ENCODE measurements at regions not wholly inside any gene's neighbourhood (a gene's known extent, or its start where the extent isn't known, plus 50 kb on each side); places are given as distances from the start of the nearest gene placed in this dataset.

- DNase-seq (ENCODE audit: low spot score), result no peak
These were observed 1218.1 kb upstream of the MAP3K7 start for GRCh38 chr6:91804981-91805380.

DNA sequence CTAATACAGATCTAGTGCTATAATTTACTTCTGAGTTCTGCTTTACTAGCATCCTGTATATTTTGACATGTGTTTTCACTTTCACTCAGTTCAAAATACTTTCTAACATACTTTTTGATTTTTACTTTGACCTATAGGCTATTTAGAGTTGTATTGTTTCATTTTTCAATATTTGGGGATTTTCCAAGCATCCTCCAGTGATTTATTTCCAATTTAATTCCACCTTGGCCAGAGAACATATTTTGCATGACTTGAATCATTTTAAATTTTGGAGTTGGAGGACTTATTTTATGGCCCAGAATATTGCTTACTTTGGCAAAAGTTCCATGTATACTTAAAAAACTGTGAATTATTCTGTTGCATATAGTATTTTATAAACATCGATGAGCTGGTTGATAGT lies 1215.6 kb upstream of the MAP3K7 start:
- DNase-seq (ENCODE audit: low spot score), result no peak

GRCh38 chr6:91796603-91797002 lies 1209.7 kb upstream of the MAP3K7 start:
- no peak for DNase-seq (ENCODE audit: low spot score)

GRCh38 chr6:91788501-91788900 lies 1201.6 kb upstream of the MAP3K7 start:
- DNase-seq (ENCODE audit: low spot score), result no peak

- DNase-seq (ENCODE audit: low spot score), result no peak
These were observed 1199.8 kb upstream of the MAP3K7 start for GRCh38 chr6:91786474-91787184.

GRCh38 chr6:91782802-91783201 lies 1195.9 kb upstream of the MAP3K7 start:
- DNase-seq (ENCODE audit: low spot score), result no peak

DNA sequence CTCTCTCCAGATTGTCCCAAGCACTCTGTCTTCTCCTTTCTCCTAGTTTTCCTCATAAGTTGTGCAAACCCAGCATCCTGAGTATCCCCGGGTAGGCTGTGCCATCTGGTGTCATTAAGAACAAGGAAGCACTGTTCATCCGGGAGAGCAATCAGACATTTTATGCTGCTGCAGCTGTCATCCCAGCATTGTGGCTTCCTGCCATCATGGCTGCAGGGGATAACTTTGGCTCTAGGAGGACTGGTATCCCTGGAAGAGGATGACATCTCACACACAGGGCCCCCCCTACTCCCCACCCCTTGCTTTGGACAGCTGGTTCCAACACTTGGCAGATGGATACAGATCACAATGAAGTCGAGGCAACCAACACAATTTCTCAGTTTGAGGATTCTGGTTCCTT lies 1195.1 kb upstream of the MAP3K7 start:
- DNase-seq (ENCODE audit: low spot score), result no peak

DNA sequence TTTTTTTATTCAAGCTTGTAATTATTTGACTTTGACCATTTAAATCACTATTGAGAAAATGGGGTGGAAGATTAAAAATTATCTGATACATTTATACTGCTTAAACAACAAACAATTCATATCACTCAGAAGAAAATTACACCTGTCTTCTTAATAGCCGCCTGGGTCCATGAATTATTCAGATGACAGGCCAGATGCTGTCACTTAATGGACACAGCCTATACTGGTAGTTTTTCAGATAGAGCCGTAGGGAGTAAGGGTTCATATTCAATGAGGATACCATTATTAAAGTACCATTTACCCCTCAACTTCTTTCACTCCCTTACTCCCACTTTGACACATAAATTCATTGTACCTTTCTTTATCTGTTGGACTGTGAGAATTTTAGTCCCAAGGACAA lies 1193.4 kb upstream of the MAP3K7 start:
- DNase-seq (ENCODE audit: low spot score), result no peak

GRCh38 chr6:91761621-91762020 lies 1174.7 kb upstream of the MAP3K7 start:
- no peak for DNase-seq (ENCODE audit: low spot score)

- no peak for DNase-seq (ENCODE audit: low spot score)
These were observed 1167.8 kb upstream of the MAP3K7 start for GRCh38 chr6:91754691-91755090.

DNA sequence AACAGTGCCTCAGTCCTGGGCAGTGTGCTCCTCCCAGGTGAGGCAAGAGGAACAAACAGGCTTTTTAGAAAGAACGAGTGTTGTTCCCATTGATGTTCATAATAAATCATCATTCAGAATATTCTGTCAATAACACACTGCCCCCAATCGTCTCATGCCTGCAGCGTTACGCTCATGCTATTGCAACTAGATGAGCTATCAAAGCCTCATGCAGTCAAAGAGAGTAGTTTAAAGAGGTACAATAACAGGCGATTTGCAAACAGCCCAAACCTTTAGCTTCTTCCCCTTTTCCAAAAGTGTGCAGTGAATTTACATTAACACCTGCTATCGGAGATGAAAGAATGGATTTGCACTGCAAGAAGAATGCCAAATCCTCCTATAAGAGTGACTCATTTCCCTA lies 1164.7 kb upstream of the MAP3K7 start:
- no peak for DNase-seq (ENCODE audit: low spot score)

GRCh38 chr6:91744566-91744965 lies 1157.7 kb upstream of the MAP3K7 start:
- DNase-seq (ENCODE audit: low spot score), result no peak

GRCh38 chr6:91743756-91744155 lies 1156.9 kb upstream of the MAP3K7 start:
- DNase-seq (ENCODE audit: low spot score), result no peak

DNA sequence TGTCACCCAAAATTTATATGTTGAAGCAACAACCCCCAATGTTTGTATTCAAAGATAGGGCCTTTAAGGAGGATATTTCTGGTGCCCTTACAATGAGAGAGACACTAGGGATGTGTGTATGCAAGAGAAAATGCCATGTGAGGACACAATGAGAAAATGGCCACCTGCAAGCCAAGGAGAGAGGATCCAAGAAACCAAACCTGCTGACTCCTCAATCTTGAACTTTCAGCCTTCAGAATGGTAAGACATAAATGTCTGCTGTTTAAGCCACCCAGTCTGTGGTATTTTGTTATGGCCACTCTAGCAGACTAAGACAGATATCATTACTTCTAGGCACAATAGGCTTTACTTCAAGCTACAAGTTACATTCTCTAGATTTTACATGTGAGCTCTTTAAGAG lies 1145.1 kb upstream of the MAP3K7 start:
- DNase-seq (ENCODE audit: low spot score), result no peak

DNA sequence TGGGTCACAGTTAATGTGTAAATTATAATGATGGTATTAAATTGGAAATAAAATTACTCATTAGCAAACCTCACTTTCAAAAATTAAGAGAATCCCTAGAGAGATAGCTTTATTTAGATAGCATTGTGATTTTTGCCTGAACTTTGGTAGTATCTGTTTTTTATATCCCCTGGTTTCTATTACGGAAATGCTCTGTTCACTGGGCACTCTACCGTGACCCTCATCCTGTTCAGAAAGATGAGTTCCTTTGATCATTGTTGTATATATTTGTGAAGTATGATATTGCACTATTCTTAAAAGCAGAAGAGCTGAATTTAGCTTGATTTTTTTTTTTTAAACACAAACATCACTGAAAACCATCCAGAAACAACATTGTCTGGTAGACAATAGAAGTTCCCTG lies 1143.8 kb upstream of the MAP3K7 start:
- DNase-seq (ENCODE audit: low spot score), result no peak

GRCh38 chr6:91720324-91720723 lies 1133.5 kb upstream of the MAP3K7 start:
- no peak for DNase-seq (ENCODE audit: low spot score)

DNA sequence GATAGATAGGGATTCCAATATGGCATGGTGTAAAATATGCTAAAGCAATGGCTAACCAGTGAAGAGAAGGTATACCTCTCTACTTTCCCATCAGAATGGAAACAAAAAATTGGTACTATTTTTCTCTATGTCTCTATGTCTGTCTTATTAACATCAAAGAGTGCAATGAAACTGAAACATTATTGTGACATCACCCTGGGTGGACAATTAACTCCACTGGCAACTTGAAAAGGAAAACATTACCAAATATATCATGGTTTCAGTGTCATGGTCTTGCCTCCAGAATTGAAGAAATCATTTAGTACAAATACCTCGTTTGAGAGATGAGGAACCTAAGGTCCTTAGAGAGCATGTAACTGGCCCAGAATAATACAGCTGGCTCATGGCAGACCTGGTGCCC lies 1132.5 kb upstream of the MAP3K7 start:
- no peak for DNase-seq (ENCODE audit: low spot score)

DNA sequence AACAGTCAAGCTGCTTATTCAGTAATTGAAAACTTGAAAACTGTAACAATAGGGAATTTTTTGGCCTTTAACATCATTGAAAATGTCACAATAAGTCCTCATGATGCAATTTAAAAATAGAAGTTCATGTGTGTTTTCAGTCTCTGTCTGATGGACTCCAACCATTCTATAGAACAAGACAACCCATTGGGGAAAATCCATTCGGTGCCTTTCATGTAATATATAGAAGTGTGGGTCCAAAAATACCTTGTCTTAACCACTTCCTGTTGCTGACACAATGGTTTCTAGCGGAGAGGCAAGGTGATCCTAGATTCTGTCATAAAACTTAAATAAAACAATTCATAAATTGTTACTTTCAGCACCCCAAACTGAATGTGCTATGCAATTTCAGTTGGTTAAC lies 1131.3 kb upstream of the MAP3K7 start:
- no peak for DNase-seq (ENCODE audit: low spot score)

GRCh38 chr6:91717094-91717493 lies 1130.2 kb upstream of the MAP3K7 start:
- DNase-seq (ENCODE audit: low spot score), result no peak

DNA sequence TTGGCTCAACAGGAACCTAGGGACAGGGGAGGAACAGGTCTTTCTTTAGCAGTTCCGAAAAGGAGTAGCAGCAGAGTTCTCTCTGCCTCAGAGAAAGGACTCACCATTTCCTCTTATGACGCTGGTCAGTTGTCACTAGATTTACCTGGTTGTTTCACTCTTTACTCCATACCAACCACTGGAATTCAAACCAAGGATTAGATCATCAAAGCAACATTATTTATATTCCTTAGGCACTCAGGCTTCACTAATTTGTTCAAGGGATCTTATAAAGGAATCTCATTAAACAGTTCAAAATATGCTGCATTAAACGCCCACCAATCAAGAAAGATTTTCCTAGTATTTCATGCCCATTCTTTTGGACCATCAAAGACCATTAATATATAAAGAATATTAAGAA lies 1129.5 kb upstream of the MAP3K7 start:
- no peak for DNase-seq (ENCODE audit: low spot score)

DNA sequence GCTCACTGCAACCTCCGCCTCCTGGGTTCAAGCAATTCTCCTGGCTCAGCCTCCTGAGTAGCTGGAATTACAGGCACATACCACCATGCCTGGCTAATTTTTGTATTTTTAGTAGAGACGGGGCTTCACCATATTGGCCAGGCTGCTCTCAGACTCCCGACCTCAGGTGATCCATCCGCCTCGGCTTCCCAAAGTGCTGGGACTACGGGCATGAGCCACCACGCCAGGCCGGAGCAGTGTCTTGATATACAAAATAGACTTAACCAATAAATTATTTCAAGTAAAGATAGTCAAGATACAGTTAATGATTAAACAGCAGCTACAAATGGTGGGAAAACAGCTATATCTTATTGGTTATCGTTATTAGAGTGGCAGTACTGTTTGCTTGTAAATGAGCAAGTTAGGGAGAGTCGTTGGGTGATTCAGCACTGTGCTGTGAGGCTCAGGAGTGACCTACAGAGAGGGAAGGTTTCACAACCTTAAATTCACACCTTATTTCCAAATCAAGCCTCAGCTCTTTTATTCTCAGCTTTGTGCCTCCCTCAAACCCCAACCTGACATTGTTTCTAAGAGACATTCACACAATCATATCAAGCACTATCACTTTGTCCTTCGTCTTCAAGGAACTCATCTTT lies 1128.4 kb upstream of the MAP3K7 start:
- no peak for DNase-seq (ENCODE audit: low spot score)

GRCh38 chr6:91713911-91714310 lies 1127.0 kb upstream of the MAP3K7 start:
- no peak for DNase-seq (ENCODE audit: low spot score)

DNA sequence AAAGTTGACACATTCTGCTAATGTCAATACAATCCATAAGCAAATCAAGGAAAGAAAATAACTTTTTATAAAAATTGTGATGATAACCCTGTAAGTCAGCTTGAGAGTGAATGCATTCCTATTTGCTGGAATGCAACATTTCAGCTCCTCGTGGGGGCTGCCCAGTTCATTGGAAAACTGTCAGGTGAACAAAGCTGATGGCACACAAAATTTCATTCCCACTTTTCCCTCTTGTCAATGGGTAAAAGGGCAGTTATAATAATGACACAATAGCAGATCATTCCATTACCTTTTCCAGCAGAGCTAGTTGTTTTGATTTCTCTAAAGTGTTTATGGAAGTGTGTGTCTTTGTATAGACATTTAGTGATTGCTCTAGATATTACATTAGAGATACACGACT lies 1124.6 kb upstream of the MAP3K7 start:
- DNase-seq (ENCODE audit: low spot score), result no peak

- no peak for DNase-seq (ENCODE audit: low spot score)
These were observed 1123.5 kb upstream of the MAP3K7 start for GRCh38 chr6:91710342-91710741.
